Activated naive CD8-positive, alpha-beta T cell (primary cell): ENCODE measurements at regions not wholly inside any gene's neighbourhood (a gene's known extent, or its start where the extent isn't known, plus 50 kb on each side); places are given as distances from the start of the nearest gene placed in this dataset.

Source experiments
- H3K27ac Mint-ChIP-seq: one replicate; pipeline ENCODE4 v1.8.0; 2021; ENCODE audit warnings: mixed read lengths
- H3K27me3 Mint-ChIP-seq: one replicate; pipeline ENCODE4 v1.8.0; 2021; ENCODE audit warnings: mixed read lengths
- H3K36me3 Mint-ChIP-seq: one replicate; pipeline ENCODE4 v1.8.0; 2021; ENCODE audit warnings: mixed read lengths
- H3K4me1 Mint-ChIP-seq: one replicate; pipeline ENCODE4 v1.8.0; 2021; ENCODE audit warnings: low read depth, mixed read lengths
- H3K4me3 Mint-ChIP-seq: one replicate; pipeline ENCODE4 v1.8.0; 2021; ENCODE audit warnings: mild to moderate bottlenecking, mixed read lengths
- H3K9me3 Mint-ChIP-seq: one replicate; pipeline ENCODE4 v1.8.0; 2021; ENCODE audit warnings: low read depth, mixed read lengths

GRCh38 chr22:49599039-49599438 is 228.6 kb downstream of the BRD1 start:
- peaks cover 8% of the 10 kb centered on the region for H3K36me3 Mint-ChIP-seq
- no peak overlapping the region for H3K27ac Mint-ChIP-seq

GRCh38 chr22:49598338-49598737 is 229.3 kb downstream of the BRD1 start:
- no peak overlapping the region for H3K4me3 Mint-ChIP-seq
- no peaks in the 10 kb centered on the region for H3K9me3 Mint-ChIP-seq
- no peaks in the 10 kb centered on the region for H3K27me3 Mint-ChIP-seq
- H3K27ac Mint-ChIP-seq, result no peak overlapping the region
- H3K4me1 Mint-ChIP-seq, result peaks cover 11% of the 10 kb centered on the region
- H3K36me3 Mint-ChIP-seq, result peaks cover 8% of the 10 kb centered on the region

More at GRCh38 chr22:49599039-49599438, 228.6 kb downstream of the BRD1 start:
- Mint-ChIP-seq H3K9me3 (no peaks in the 10 kb centered on the region), H3K4me1 (peaks cover 11% of the 10 kb centered on the region), H3K27me3 (no peaks in the 10 kb centered on the region), H3K4me3 (no peak overlapping the region)

GRCh38 chr22:49597428-49598039 is 230.1 kb downstream of the BRD1 start:
- Mint-ChIP-seq H3K27ac (no peak overlapping the region), H3K27me3 (no peaks in the 10 kb centered on the region), H3K9me3 (no peaks in the 10 kb centered on the region), H3K4me3 (no peak overlapping the region), H3K36me3 (peaks cover 4% of the 10 kb centered on the region), H3K4me1 (peaks cover 11% of the 10 kb centered on the region)

GRCh38 chr22:49595465-49596078 is 232.1 kb downstream of the BRD1 start:
- Mint-ChIP-seq H3K27me3 (no peaks in the 10 kb centered on the region), H3K27ac (no peak overlapping the region), H3K4me1 (peaks cover 4% of the 10 kb centered on the region), H3K36me3 (peaks cover 8% of the 10 kb centered on the region), H3K4me3 (no peak overlapping the region), H3K9me3 (no peaks in the 10 kb centered on the region)

GRCh38 chr22:49594078-49594477 is 233.6 kb downstream of the BRD1 start:
- H3K4me3 Mint-ChIP-seq, result no peak overlapping the region
- H3K36me3 Mint-ChIP-seq, result peaks cover 8% of the 10 kb centered on the region
- no peaks in the 10 kb centered on the region for H3K27me3 Mint-ChIP-seq
- no peak overlapping the region for H3K27ac Mint-ChIP-seq
- no peaks in the 10 kb centered on the region for H3K9me3 Mint-ChIP-seq
- no peaks in the 10 kb centered on the region for H3K4me1 Mint-ChIP-seq

- Mint-ChIP-seq H3K4me3 (no peak overlapping the region), H3K36me3 (peaks cover 8% of the 10 kb centered on the region), H3K27ac (no peak overlapping the region), H3K9me3 (no peaks in the 10 kb centered on the region), H3K4me1 (no peaks in the 10 kb centered on the region), H3K27me3 (no peaks in the 10 kb centered on the region)
These were observed 234.2 kb downstream of the BRD1 start for GRCh38 chr22:49593509-49593908.

- H3K36me3 Mint-ChIP-seq, result peaks cover 8% of the 10 kb centered on the region
- no peak overlapping the region for H3K4me3 Mint-ChIP-seq
- H3K27me3 Mint-ChIP-seq, result no peaks in the 10 kb centered on the region
- no peaks in the 10 kb centered on the region for H3K9me3 Mint-ChIP-seq
- no peaks in the 10 kb centered on the region for H3K4me1 Mint-ChIP-seq
- H3K27ac Mint-ChIP-seq, result no peak overlapping the region
These were observed 234.7 kb downstream of the BRD1 start for GRCh38 chr22:49592780-49593501.

- Mint-ChIP-seq H3K4me1 (peaks cover 2% of the 10 kb centered on the region), H3K27me3 (no peaks in the 10 kb centered on the region), H3K27ac (no peak overlapping the region), H3K9me3 (no peaks in the 10 kb centered on the region), H3K4me3 (no peak overlapping the region), H3K36me3 (peaks cover 8% of the 10 kb centered on the region)
These were observed 236.7 kb downstream of the BRD1 start for GRCh38 chr22:49590851-49591445.

GRCh38 chr22:49590381-49590780 is 237.3 kb downstream of the BRD1 start:
- no peaks in the 10 kb centered on the region for H3K27me3 Mint-ChIP-seq
- no peak overlapping the region for H3K27ac Mint-ChIP-seq
- no peak overlapping the region for H3K4me3 Mint-ChIP-seq
- no peaks in the 10 kb centered on the region for H3K9me3 Mint-ChIP-seq
- peaks cover 2% of the 10 kb centered on the region for H3K4me1 Mint-ChIP-seq
- H3K36me3 Mint-ChIP-seq, result peaks cover 8% of the 10 kb centered on the region

- Mint-ChIP-seq H3K4me1 (peaks cover 2% of the 10 kb centered on the region), H3K9me3 (no peaks in the 10 kb centered on the region), H3K27ac (no peak overlapping the region), H3K27me3 (no peaks in the 10 kb centered on the region), H3K4me3 (no peak overlapping the region), H3K36me3 (peaks cover 8% of the 10 kb centered on the region)
These were observed 237.9 kb downstream of the BRD1 start for GRCh38 chr22:49589811-49590210.

GRCh38 chr22:49589301-49589700 is 238.4 kb downstream of the BRD1 start:
- Mint-ChIP-seq H3K4me1 (peaks cover 2% of the 10 kb centered on the region), H3K27me3 (no peaks in the 10 kb centered on the region), H3K27ac (no peak overlapping the region), H3K36me3 (peaks cover 8% of the 10 kb centered on the region), H3K4me3 (no peak overlapping the region), H3K9me3 (no peaks in the 10 kb centered on the region)

- peaks cover 2% of the 10 kb centered on the region for H3K4me1 Mint-ChIP-seq
- no peaks in the 10 kb centered on the region for H3K9me3 Mint-ChIP-seq
- H3K4me3 Mint-ChIP-seq, result no peak overlapping the region
- peaks cover 3% of the 10 kb centered on the region for H3K36me3 Mint-ChIP-seq
- H3K27me3 Mint-ChIP-seq, result no peaks in the 10 kb centered on the region
- H3K27ac Mint-ChIP-seq, result no peak overlapping the region
These were observed 238.9 kb downstream of the BRD1 start for GRCh38 chr22:49588739-49589138.

GRCh38 chr22:49587987-49588386 is 239.7 kb downstream of the BRD1 start:
- H3K27me3 Mint-ChIP-seq, result no peaks in the 10 kb centered on the region
- no peak overlapping the region for H3K4me3 Mint-ChIP-seq
- H3K36me3 Mint-ChIP-seq, result peaks cover 3% of the 10 kb centered on the region
- H3K9me3 Mint-ChIP-seq, result no peaks in the 10 kb centered on the region
- H3K4me1 Mint-ChIP-seq, result peaks cover 2% of the 10 kb centered on the region
- H3K27ac Mint-ChIP-seq, result no peak overlapping the region

- Mint-ChIP-seq H3K27ac (no peak overlapping the region), H3K9me3 (no peaks in the 10 kb centered on the region), H3K36me3 (peaks cover 5% of the 10 kb centered on the region), H3K27me3 (no peaks in the 10 kb centered on the region), H3K4me3 (no peak overlapping the region), H3K4me1 (peaks cover 2% of the 10 kb centered on the region)
These were observed 240.3 kb downstream of the BRD1 start for GRCh38 chr22:49587421-49587820.

GRCh38 chr22:49586873-49587272 is 240.8 kb downstream of the BRD1 start:
- Mint-ChIP-seq H3K9me3 (no peaks in the 10 kb centered on the region), H3K27me3 (no peaks in the 10 kb centered on the region), H3K4me1 (peaks cover 2% of the 10 kb centered on the region), H3K27ac (no peak overlapping the region), H3K4me3 (no peak overlapping the region), H3K36me3 (peaks cover 2% of the 10 kb centered on the region)
